GM23338 (cell line): ENCODE measurements at regions not wholly inside any gene's neighbourhood (a gene's known extent, or its start where the extent isn't known, plus 50 kb on each side); places are given as distances from the start of the nearest gene placed in this dataset.

Experiments
- ATAC-seq: fragments of 200-7000 bp; cut with Tn5 transposase; 3 replicates; pipeline ENCODE4 v1.9.1; 2020
- DNase-seq: peaks from one replicate; pipeline ENCODE4 v3.0.0-alpha.2; 2015; ENCODE audit warnings: low spot score
- H2AFZ ChIP-seq: fragments of 200-600 bp; sonication (generic); 2 replicates; pipeline ENCODE4 v1.8.0; 2016; ENCODE audit warnings: antibody characterized with exemption, mild to moderate bottlenecking, moderate library complexity
- H3F3A ChIP-seq: fragments of 200-600 bp; sonication (generic); replicated peaks from 2 replicates; pipeline ENCODE4 v1.8.0; 2017; ENCODE audit warnings: antibody characterized with exemption, mixed run types, low read depth
- H3K27ac ChIP-seq: fragments of 200-600 bp; sonication (generic); 2 replicates; pipeline ENCODE4 v1.6.1; 2016; ENCODE audit warnings: low read depth
- H3K27me3 ChIP-seq: fragments of 200-600 bp; sonication (generic); 2 replicates; pipeline ENCODE4 v1.8.0; 2016; ENCODE audit warnings: mild to moderate bottlenecking, mixed run types, moderate library complexity; ENCODE audit not compliant: insufficient read depth
- H3K36me3 ChIP-seq: fragments of 200-600 bp; sonication (generic); 2 replicates; pipeline ENCODE4 v1.8.0; 2016; ENCODE audit warnings: mild to moderate bottlenecking; ENCODE audit not compliant: insufficient read depth
- H3K4me1 ChIP-seq: fragments of 200-600 bp; sonication (generic); 2 replicates; pipeline ENCODE4 v1.8.0; 2016; ENCODE audit warnings: mild to moderate bottlenecking, moderate library complexity; ENCODE audit not compliant: insufficient read depth
- H3K4me2 ChIP-seq: fragments of 200-600 bp; sonication (generic); 2 replicates; pipeline ENCODE4 v1.7.1; 2017; ENCODE audit warnings: mixed run types
- H3K4me3 ChIP-seq: fragments of 200-600 bp; sonication (generic); 2 replicates; pipeline ENCODE4 v1.6.1; 2016; ENCODE audit warnings: mixed run types
- H3K79me2 ChIP-seq: fragments of 200-600 bp; sonication (generic); replicated peaks from 2 replicates; pipeline ENCODE4 v1.8.0; 2017; ENCODE audit warnings: mild to moderate bottlenecking; ENCODE audit not compliant: insufficient read depth
- H3K9me2 ChIP-seq: fragments of 200-600 bp; sonication (generic); 2 replicates; pipeline ENCODE4 v1.8.0; 2017; ENCODE audit not compliant: insufficient read depth
- H4K20me1 ChIP-seq: fragments of 200-600 bp; sonication (generic); replicated peaks from 2 replicates; pipeline ENCODE4 v1.8.0; 2017; ENCODE audit warnings: mild to moderate bottlenecking; ENCODE audit not compliant: insufficient read depth
- H3K27ac Mint-ChIP-seq: 2 replicates; pipeline ENCODE4 v1.8.0; 2020; ENCODE audit warnings: inconsistent platforms, mild to moderate bottlenecking, moderate library complexity, mixed read lengths
- H3K27me3 Mint-ChIP-seq: 3 replicates; pipeline ENCODE4 v1.8.0; 2022; ENCODE audit warnings: low read depth, mild to moderate bottlenecking, moderate library complexity, mixed read lengths, inconsistent platforms; ENCODE audit not compliant: insufficient read depth, poor library complexity
- H3K36me3 Mint-ChIP-seq: 3 replicates; pipeline ENCODE4 v1.8.0; 2021; ENCODE audit warnings: low read depth, mild to moderate bottlenecking, inconsistent platforms, moderate library complexity, mixed read lengths
- H3K4me1 Mint-ChIP-seq: 3 replicates; pipeline ENCODE4 v1.8.0; 2020; ENCODE audit warnings: mild to moderate bottlenecking, inconsistent platforms, mixed read lengths
- H3K4me3 Mint-ChIP-seq: 3 replicates; pipeline ENCODE4 v1.8.0; 2021; ENCODE audit warnings: moderate library complexity, mild to moderate bottlenecking, inconsistent platforms, mixed read lengths
- H3K9me3 Mint-ChIP-seq: 3 replicates; pipeline ENCODE4 v1.8.0; 2020; ENCODE audit warnings: moderate library complexity, mild to moderate bottlenecking, inconsistent platforms, mixed read lengths
- CREB1 ChIP-seq: fragments of 250-450 bp; sonication (Bioruptor Pico); IDR thresholded peaks from 2 replicates; pipeline ENCODE4 v1.5.0; 2020; ENCODE audit warnings: low read depth, mild to moderate bottlenecking, moderate library complexity
- CTCF ChIP-seq, 2 experiments: fragments of 200-600 bp in 1 of 2; sonication (generic) in 1 of 2; conservative IDR thresholded peaks; 2 replicates each; pipeline versions ENCODE4 v1.5.1 to v1.6.1; 2016 to 2017; ENCODE audit warnings: antibody characterized with exemption in 2 of 2, low read depth in 2 of 2, mild to moderate bottlenecking in 2 of 2, moderate library complexity in 1 of 2
- ETS1 ChIP-seq: IDR thresholded peaks from 2 replicates; pipeline ENCODE4 v1.6.1; 2016; ENCODE audit warnings: antibody characterized with exemption
- EZH2 ChIP-seq: fragments of 200-600 bp; sonication (generic); IDR thresholded peaks from one replicate; pipeline ENCODE4 v1.8.0; 2017; ENCODE audit warnings: antibody characterized with exemption, mild to moderate bottlenecking, low read depth; ENCODE audit not compliant: unreplicated experiment
- EZH2phosphoT487 ChIP-seq: fragments of 200-600 bp; sonication (generic); IDR thresholded peaks from one replicate; pipeline ENCODE4 v1.8.1; 2018; ENCODE audit warnings: antibody characterized with exemption; ENCODE audit not compliant: unreplicated experiment
- JUNB ChIP-seq: IDR thresholded peaks from one replicate; pipeline ENCODE4 v1.6.1; 2016; ENCODE audit warnings: antibody characterized with exemption; ENCODE audit not compliant: unreplicated experiment
- NANOG ChIP-seq: IDR thresholded peaks from 2 replicates; pipeline ENCODE4 v1.6.1; 2016; ENCODE audit warnings: antibody characterized with exemption, borderline replicate concordance
- POLR2AphosphoS5 ChIP-seq: IDR thresholded peaks from 2 replicates; pipeline ENCODE4 v1.6.1; 2016; ENCODE audit warnings: antibody characterized with exemption, low read depth
- REST ChIP-seq: IDR thresholded peaks from one replicate; pipeline ENCODE4 v1.6.1; 2018; ENCODE audit warnings: antibody characterized with exemption; ENCODE audit not compliant: unreplicated experiment
- STAT1 ChIP-seq: IDR thresholded peaks from one replicate; pipeline ENCODE4 v1.6.1; 2016; ENCODE audit warnings: antibody characterized with exemption; ENCODE audit not compliant: unreplicated experiment
- ZNF114 ChIP-seq: fragments of 250-450 bp; sonication (Bioruptor Pico); IDR thresholded peaks from 2 replicates; pipeline ENCODE4 v1.5.0; 2020; ENCODE audit warnings: mild to moderate bottlenecking, moderate library complexity
- ZNF331 ChIP-seq: fragments of 250-450 bp; sonication (Bioruptor Pico); IDR thresholded peaks from 2 replicates; pipeline ENCODE4 v1.5.0; 2020; ENCODE audit warnings: low read depth, mild to moderate bottlenecking, moderate library complexity
- ZNF462 ChIP-seq: fragments of 250-450 bp; sonication (Bioruptor Pico); IDR thresholded peaks from 2 replicates; pipeline ENCODE4 v1.5.0; 2020; ENCODE audit warnings: mild to moderate bottlenecking, moderate library complexity

GRCh38 chr9:81190659-81191058 lies 498.7 kb downstream of the TLE1 start:
- H3K27me3 Mint-ChIP-seq, result no peaks in the 10 kb centered on the region
- H3K4me3 Mint-ChIP-seq, result no peak overlapping the region
- 0 out of 2 replicates have a peak, but pooled peaks cover 3% of the 10 kb centered on the region for H3K9me2 ChIP-seq
- H3K9me3 Mint-ChIP-seq, result peaks cover 10% of the 10 kb centered on the region; the same call in 1 of the 3 replicates
- no peak overlapping the region for H3K4me3 ChIP-seq
- TF ChIP-seq STAT1, result no peak
- no peak for TF ChIP-seq NANOG
- no peak for TF ChIP-seq POLR2AphosphoS5
- TF ChIP-seq ZNF462 (CRISPR knock-in tag), result no peak
- TF ChIP-seq JUNB, result no peak
- TF ChIP-seq EZH2phosphoT487, result no peak
- no peak for TF ChIP-seq CREB1
- TF ChIP-seq ZNF114, result no peak
- no peak for TF ChIP-seq ZNF331 (CRISPR knock-in tag)
- TF ChIP-seq EZH2, result no peak
- TF ChIP-seq ETS1, result no peak
- no peak for TF ChIP-seq REST
- no peak for TF ChIP-seq CTCF (conservative IDR thresholded peaks at IDR 0.05; ENCODE audit: low read depth in 2 of 2)
- H2AFZ ChIP-seq, result no peak overlapping the region
- no peak for DNase-seq
- no peaks in the 10 kb centered on the region for H3K36me3 Mint-ChIP-seq
- H3K4me1 Mint-ChIP-seq, result no peaks in the 10 kb centered on the region
- no peaks in the 10 kb centered on the region for H3K79me2 ChIP-seq
- ATAC-seq, result no peak
- no peaks in the 10 kb centered on the region for H3K27me3 ChIP-seq
- no peaks in the 10 kb centered on the region for H3K4me1 ChIP-seq
- no peak overlapping the region for H3K4me2 ChIP-seq
- H3K27ac ChIP-seq, result no peak overlapping the region
- no peaks in the 10 kb centered on the region for H3F3A ChIP-seq
- no peak overlapping the region for H3K27ac Mint-ChIP-seq
- no peaks in the 10 kb centered on the region; the same call in 1 of the 2 replicates for H3K36me3 ChIP-seq
- no peaks in the 10 kb centered on the region for H4K20me1 ChIP-seq
